ENCODE measurements at regions not wholly inside any gene's neighbourhood (a gene's known extent, or its start where the extent isn't known, plus 50 kb on each side); places are given as distances from the start of the nearest gene placed in this dataset.

DNA sequence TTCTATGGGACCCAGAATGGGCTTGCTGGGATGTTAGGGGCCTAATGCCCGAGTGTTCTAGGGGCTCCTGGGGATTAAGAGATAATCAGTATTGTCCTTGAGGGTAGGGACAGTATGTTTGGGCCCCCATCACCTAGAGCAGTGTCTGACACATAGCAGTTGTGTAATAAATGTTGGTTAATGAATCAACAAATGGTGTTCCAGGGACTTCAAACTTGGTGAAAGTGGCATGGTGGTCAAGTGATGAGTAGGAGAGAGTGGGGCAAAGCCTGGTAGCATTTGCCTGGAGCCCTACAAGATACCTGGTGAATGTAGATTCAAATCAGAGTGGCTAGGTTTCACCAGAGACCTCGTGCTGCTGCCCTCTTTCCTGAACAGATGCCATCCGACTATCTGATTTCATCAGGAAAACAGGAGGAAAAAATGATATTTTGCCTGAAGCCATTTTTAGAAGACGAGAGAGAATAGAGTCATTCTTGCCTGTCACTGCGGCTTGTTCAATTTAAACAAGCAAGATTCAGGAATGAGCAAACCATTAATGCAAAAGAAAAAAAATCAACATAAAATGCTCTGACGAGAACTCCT lies 117.3 kb downstream of the RPL22L1 start:
- no peak for DNase-seq (ENCODE audit: low read depth)

DNA sequence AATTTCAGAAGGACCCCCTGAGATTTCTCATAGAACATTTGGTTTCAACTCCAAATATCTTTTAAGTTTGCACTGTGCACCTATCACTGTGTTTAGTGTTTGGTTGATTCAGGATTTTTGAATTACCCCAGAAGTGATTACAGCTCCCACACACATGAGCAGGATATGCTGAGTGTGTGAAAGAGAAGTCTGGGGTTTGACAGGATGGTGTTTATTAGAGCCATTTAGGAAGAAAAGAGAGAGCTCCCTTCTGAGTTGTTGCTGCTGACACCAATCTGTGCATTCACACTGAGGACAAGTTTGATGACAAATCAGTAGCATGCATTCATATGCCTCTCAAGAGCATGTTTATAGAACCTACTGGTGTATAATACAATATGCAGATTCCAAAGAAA lies 118.1 kb downstream of the RPL22L1 start:
- no peak for DNase-seq (ENCODE audit: low read depth)

DNA sequence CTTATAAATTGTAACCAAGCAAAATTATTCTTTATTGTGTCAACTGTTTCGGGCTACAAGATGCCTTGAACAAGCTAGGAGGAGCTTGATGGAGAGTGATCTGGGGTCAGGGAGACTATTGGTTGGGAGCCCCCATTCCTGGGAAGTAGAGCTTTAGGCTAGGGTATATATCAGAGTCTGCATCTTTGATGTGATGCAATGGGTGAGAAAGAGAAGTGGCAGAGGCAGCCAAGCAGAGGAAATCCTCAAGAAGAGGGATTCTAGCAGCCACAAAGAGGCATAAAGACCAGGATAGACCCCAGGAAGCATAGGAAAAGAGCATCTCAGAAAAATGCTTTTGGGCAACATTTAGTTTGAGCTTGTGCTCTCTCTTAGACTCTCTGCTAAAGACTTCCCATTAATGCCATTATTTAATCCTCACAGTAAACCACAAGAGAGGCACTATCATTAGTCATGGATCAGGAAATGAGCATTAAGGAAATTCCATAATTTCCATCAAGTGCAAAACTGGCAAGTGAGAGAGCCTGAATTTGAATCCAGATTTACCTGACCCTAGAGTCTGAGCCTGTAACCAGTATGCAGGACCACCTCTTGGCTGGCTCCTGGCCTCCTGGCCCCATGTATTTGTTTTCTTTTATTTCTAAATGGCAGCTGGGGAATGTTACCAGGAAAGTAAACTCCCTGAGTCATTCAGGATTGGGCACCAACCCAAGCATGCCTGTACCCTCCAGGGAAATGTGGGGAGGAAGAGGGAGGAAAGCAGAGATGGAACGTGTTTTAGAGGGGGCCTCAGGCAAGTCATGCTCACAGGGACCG lies 118.7 kb downstream of the RPL22L1 start:
- DNase-seq (ENCODE audit: low read depth) = no peak

DNA sequence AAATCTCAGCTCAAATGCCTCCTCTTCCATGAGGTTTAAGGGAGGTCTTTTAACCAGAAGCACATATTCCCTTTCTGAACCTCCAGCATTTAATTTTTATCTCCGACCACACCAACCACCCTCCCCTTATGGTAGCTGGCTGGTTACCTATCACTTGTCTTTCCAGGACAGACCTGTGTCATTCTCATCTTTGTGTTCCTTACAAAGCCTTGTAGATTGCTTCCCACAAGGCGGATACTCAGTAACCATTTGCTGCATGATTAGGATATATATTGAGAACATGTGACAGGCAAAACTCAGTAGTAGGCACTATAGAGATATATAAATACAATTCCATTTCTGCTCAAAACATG lies 119.5 kb downstream of the RPL22L1 start:
- DNase-seq (ENCODE audit: low read depth) = no peak

DNA sequence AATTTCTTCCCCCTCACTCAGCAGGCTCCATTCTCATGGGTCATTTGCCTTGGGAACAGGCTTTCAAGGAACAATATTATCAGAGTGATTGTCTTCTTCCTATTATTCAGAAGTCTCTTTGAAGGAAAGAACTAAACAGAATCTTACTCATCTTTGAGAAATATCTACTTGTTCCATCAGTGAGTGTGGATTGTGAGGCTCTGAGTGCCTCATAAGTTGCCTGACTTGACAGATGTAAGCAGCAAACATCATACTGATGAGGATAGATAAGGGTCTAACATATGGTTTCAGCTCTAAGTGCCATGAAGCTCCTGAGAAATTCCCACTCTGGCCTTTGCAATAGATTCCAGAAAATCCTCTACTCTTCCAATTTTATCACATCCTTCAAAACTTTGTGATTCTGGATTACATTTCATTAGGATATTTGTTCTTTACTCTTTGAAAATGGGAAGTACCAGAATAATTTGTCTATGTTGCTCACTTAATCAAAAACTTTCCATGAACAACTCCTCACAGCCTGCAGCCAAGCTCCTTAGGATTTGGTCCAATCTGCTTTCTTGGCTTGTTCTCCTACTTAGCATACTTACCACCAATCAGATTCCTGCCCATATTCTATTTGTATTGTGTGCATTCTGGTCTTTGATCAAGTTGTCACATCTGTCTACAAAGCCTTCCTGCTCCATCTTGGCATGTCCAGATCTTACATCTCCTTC lies 120.1 kb downstream of the RPL22L1 start:
- DNase-seq (ENCODE audit: low read depth) = no peak

DNA sequence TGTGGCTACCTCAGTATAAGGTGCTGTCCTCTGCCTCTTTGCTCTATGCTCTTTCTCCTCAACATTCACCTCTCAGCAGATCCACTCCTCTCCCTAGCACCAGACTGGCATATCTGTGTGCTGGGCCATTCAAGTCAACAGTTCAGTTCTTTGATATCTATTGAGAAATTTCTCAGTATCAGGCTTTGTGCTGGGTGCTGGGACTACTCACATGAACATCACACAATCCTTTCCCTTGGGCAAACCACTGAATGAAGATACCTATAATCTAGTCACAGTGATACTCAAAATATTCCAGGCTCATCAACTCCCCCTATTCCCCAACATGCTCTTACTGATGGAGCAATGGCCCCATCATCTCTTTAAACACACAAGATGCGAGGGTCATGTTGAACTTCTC lies 120.8 kb downstream of the RPL22L1 start:
- DNase-seq (ENCODE audit: low read depth) = no peak

DNA sequence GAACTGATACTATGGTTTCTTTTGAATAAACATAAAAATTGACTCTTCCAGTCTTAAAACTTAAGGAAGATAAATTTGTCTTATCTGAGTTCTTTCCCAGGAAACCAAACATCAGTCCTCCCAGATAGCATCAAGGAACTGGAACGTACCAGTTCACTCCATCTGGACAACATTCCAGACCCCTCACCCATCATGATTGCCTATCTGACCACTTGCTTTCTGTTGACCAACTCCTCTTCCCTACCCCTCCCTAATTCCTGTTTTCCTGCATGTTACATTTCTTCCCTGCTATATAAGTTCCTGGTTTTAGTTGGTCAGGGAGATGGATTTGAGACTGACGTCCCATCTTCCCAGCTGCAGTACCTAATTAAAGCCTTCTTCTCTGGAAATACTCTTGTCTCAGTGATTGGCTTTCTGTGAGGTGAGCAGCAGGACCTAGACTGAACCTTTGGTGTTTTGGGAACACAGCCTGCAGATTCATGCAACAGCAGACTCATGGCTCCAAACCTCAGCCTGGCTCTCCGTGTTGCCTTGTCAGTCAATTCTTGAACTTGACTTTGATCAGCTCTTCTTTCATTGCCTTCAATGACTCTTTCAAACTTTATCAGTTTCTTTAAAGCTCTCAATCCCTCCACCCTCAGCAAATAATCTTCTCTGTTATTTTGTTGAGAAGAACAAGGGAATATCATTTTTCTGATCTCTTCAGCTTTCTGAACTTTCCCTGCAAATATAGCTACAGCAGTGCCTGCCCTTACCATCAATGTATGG lies 123.6 kb downstream of the RPL22L1 start:
- DNase-seq (ENCODE audit: low read depth) = no peak

DNA sequence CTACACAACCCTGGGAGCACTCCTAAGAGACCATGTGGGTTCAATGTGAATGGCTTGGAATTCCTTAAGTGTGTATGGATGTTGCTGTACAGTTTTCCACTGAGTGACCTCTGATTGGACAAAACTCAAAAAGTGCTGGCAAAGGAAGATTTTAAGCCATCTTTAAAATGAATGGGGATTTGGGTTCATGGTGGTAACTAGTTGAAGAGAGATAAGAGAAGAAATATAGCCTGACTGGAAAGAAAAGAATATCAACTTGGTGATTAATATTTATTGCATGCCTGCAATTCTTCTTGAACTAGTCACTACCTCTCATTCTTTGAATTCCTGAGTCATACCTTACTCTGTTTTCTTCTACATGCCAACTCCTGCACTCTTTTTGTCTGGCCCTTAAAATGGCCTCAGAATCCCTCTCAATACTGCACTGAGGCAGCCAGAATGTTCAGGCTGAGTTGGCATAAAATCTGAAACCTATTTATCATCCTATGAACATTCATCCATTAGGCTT lies 124.7 kb downstream of the RPL22L1 start:
- no peak for DNase-seq (ENCODE audit: low read depth)

DNA sequence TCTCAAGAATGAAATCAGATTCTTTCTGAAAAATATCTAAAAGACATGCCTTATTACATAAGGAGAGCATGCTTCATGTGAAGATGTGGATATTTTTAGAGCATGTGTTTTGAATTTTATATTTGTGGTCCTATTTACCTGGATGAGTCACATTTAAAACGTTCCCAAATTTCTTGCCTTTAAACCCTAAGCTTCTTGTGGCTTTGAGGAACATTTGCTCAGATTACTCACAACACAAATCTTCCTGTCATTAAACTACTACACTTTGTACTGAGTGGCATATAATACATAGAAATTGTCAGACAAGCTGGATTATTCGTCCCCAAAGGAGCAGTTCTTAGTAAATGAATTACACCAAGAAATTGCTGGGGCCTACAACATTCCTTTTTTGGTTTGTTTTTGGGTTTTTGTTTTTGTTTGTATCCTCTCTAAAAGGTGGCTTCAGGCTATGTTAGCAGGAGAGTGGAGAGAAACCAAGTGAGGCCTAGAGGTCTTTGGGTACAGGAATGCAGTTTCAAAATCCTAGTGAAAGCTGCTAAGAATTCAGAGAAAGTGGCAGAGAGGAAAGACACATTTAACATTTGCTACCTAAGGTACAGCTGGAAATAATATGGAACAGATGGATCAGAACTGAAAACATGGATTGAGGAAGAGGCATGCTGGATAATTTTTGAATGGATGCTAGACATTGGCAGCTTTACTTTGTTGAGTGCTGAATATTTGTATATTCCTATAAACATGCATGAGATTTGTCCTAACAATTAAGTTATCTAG lies 128.1 kb downstream of the RPL22L1 start:
- DNase-seq (ENCODE audit: low read depth) = no peak

DNA sequence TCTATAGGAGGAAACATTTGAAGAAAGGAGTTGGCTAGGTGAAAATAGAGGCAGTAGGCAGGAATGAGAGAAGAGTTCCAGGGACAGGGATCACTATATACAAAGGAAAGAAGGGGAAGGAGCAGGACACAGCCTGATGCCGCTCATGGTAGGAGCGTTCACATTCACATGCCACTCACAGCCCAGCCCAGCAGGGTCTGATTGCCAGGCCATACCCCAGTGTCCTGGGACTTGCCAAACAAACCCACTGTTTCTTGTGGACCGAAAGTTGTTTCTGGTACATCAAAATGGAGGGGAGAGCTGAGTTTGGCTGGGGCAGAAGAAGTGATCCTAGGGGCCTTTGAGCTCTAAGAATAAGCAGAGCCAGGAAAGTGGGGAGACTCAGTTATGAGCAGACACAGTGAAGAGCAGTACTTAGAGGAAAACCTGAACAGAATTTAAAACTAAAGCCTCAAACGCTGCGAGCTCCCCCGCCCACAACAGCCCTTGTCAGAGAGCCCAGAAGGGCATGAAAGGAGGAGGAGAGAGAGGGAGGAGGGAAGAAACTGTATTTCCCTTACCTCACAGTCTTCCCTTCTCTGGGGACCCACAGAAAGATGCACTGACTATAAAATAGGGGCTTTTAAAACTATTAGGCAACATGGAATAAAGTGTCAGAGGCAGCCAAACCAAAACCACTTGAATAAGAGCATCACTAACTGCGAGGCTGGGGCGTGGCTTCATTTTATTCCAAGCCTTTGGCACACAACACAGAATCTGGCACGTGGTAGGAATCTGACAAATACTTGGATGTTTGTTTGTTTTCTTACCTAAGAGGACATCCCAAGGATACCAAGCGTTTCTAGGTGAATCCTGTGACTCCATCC lies 129.0 kb downstream of the RPL22L1 start:
- no peak for DNase-seq (ENCODE audit: low read depth)

DNA sequence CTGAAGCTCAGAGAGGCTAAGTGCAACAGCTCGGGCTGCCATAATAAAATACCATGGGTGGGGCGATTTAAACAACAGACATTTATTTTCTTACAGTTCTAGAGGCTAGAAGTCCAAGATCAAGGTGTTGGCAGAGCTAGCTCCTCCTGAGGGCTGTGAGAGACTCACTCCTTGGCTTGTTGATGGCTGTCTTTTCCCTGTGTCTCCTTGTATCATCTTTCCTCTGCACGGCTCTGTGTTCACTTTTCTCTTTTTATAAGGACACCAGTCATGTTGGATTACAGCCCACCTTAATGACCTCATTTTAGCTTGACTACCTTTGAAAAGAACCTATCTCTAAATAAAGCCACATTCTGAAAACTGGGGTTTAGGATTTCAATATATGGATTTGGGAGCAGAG lies 129.7 kb downstream of the RPL22L1 start:
- DNase-seq (ENCODE audit: low read depth) = no peak

DNA sequence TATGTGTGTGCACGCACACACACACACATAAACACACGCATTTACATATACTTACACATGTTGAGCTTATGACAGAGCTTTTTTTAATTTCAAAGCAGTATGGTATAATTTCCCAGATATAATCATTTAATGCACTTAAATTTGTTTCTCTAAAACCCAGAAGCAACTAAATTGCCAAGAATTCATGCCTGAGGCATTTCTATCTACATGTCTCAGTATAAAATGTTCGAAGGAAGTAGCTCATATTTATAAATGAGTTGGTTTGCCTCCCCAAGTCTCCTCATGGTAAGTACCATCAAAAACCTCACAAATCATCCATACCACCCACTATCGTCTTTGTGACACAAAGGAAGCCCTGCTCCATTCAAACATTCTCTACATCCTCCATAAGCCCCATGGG lies 130.6 kb downstream of the RPL22L1 start:
- DNase-seq (ENCODE audit: low read depth) = no peak

DNA sequence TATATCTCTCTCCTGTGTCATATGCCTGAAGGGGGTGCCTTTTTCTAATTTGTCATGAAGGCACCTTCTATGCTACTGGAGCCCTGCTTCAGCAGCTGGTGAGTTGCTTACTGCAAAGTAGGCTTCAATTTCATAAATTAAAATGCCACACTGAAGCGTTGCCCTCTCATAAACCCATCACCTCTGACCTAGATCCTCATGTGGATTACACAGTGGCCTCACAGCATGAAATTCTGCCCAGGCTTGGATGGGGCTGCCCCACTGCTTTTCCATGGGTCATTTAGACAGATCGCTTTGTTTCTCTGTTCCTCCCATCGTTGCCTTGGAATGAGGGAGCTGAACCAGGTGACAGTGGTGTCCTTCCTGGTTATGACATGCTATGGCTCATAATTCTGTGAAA lies 131.2 kb downstream of the RPL22L1 start:
- DNase-seq (ENCODE audit: low read depth) = no peak

DNA sequence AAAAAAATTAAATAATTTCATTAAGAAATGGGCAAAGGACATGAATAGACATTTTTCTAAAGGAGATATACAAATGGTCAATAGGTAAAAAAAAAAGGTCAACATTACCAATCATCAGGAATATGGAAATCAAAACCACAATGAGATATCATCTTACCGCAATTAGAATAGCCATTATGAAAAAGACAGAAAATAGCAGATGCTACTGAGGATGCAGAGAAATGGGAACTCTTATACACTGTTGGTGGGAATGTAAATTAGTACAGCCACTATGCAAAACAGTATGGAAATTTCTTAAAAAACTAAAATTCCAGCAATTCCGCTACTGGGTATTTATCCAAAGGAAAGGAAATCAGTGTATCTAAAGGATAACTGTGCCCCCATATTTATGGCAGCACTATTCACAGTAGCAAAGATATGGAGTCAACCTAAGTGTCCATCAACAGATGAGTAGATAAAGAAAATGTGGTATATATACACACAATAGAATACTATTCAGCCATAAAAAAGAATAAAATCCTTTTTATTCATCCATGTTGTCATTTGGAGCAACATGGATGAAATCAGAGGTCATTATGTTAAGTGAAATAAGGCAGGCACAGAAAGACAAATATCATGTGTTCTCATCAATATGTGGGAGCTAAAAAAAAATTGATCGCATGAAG lies 132.4 kb downstream of the RPL22L1 start:
- no peak for DNase-seq (ENCODE audit: low read depth)

DNA sequence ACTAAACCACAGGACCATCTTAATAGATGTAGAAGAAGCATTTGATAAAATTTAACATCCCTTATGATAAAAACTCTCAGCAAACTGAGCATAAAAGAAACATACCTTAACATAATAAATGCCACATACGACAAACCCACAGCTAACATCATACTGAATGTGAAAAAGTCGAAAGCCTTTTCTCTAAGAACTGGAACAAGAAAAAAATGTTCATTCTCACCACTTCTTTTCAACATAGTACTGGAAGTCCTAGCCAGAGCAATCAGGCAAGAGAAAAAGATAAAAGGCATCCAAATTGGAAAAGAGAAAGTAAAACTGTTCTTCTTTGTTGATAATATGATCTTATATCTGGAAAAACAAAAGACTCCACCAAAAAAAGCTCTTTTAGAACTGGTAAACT lies 134.2 kb downstream of the RPL22L1 start:
- DNase-seq (ENCODE audit: low read depth) = no peak

DNA sequence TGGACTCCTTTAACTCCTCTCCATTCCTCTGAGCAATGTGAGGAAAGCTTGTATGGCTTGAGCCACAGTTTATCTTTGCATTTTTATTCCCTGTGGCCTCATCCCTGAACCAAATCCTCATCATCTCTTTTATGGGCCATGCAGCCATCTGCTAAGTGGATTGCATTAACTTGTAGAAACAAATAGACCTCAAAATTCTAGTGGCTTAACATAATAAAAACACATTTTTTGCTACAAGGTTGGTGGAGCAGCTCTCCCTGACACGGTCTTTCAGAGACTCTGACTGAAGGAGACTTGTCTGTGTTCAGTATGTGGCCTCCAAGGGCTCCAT lies 135.3 kb downstream of the RPL22L1 start:
- DNase-seq (ENCODE audit: low read depth) = no peak

DNA sequence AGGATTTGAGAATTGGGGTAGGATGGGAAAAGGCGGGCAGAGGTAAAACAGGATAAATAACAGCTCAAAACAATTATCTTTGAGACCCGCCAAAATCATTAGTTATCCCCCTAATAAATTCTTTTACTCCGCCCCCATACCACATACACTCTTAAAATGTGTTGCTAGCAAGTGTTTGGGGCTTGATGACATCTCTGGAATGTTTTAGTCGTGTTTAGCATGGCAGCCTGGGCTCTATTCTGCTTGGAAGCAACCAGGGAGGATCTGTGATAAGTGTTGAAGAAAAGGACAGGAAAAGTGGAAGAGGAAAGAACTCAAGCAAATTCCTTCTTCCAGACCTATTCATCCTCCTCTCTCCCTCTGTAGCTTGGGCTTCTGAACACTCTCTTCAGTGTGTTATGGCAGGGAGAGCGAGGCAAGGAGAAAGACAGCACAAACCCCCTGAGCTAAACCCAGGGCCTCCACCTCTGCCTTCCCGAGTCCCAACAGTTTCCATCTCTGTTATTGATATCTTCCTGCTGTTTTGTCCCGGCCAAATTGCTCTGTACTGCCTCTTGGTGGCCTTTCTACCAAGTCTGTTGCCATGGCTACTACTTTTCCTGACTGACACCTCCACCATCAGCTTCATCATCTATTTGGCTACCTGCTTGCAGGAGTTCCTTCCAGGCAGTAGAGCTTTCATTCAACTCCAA lies 135.8 kb downstream of the RPL22L1 start:
- no peak for DNase-seq (ENCODE audit: low read depth)

DNA sequence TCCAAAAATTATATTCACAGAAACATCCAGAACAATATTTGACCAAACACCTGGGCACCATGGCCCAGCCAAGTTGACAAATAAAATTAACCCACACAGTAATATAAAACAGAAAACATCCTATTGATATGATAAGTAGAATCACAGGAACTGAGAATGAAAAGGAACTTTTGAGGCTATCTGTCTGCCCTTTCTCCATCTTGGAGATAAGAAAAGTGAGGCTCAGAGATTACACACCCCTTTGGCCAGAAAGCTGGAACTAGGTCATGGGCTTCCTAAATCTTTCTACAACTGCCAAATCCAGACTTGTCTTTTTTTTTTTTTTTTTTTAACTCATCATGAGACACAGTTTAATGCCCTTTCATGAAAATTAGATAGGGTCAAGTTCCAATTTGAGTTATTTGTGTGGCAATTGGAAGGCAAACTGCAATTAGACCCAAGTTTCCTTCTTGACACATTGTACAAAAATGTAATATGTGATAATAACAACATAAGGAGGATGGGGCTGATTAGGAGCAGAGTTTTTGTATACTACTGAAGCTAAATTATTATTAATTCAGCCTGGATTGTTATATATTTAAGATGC lies 137.2 kb downstream of the RPL22L1 start:
- no peak for DNase-seq (ENCODE audit: low read depth)

DNA sequence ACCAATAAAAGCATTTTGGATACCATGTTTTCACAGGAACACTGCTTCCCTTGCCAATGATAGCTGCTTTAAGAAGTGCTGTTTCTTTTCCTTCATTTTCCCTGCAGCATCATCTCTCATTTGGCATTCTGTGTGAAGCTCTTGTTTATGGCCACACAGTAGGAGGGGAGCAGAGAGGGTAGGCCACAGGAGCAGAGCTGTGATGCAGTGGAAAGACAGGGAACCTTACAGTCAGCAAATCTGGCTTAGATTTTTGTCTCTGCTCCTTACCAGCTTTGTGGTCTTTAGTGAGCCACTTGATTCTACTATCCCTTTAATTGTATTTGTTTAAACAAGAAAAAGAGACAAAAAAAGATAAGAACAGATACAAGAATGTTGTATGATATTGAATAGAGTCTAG lies 138.7 kb downstream of the RPL22L1 start:
- DNase-seq (ENCODE audit: low read depth) = no peak

All from CMK (cell line).